DND-41 (cell line): ENCODE measurements at regions not wholly inside any gene's neighbourhood (a gene's known extent, or its start where the extent isn't known, plus 50 kb on each side); places are given as distances from the start of the nearest gene placed in this dataset.
"Not testable (repeated sequence)": the region's sequence is repeated elsewhere in the genome, so short reads cannot be mapped to it uniquely, and the experiment has no call there.

ENCODE experiments used
- ATAC-seq: fragments of 200-7000 bp; cut with Tn5 transposase; 3 replicates; pipeline ENCODE4 v1.9.1; 2021; ENCODE audit warnings: low read depth; ENCODE audit not compliant: insufficient read depth
- DNase-seq: peaks from one replicate; pipeline ENCODE4 v3.0.0-alpha.2; 2020
- H2AFZ ChIP-seq: 2 replicates; pipeline ENCODE4 v1.6.0; 2012; ENCODE audit warnings: low read depth, low read length
- H3K27ac ChIP-seq: 2 replicates; pipeline ENCODE4 v1.5.1; 2012; ENCODE audit warnings: low read length, inconsistent platforms
- H3K27me3 ChIP-seq: fragments of 200-600 bp; sonication (generic); 2 replicates; pipeline ENCODE4 v1.6.0; 2012; ENCODE audit warnings: low read length, mild to moderate bottlenecking, inconsistent platforms; ENCODE audit not compliant: insufficient read depth, poor library complexity
- H3K36me3 ChIP-seq: 2 replicates; pipeline ENCODE4 v1.5.1; 2012; ENCODE audit warnings: low read length, inconsistent platforms; ENCODE audit not compliant: insufficient read depth
- H3K4me1 ChIP-seq: 2 replicates; pipeline ENCODE4 v1.5.1; 2012; ENCODE audit warnings: mild to moderate bottlenecking, low read length; ENCODE audit not compliant: insufficient read depth
- H3K4me2 ChIP-seq: 2 replicates; pipeline ENCODE4 v1.6.0; 2012; ENCODE audit warnings: mild to moderate bottlenecking, moderate library complexity, low read length, inconsistent platforms; ENCODE audit not compliant: insufficient read depth
- H3K4me3 ChIP-seq, 2 experiments: fragments of 200-600 bp in 1 of 2; shearing (Covaris generic) in 1 of 2; 2 replicates each; pipeline ENCODE4 v1.5.1; 2012 to 2016; ENCODE audit warnings: inconsistent platforms in 2 of 2, low read length in 2 of 2, mild to moderate bottlenecking in 2 of 2, low read depth in 1 of 2, moderate library complexity in 1 of 2
- H3K79me2 ChIP-seq: 2 replicates; pipeline ENCODE4 v1.6.0; 2012; ENCODE audit warnings: low read length, inconsistent platforms; ENCODE audit not compliant: insufficient read depth
- H3K9ac ChIP-seq: 2 replicates; pipeline ENCODE4 v1.6.0; 2012; ENCODE audit warnings: low read depth, mild to moderate bottlenecking, inconsistent platforms, low read length, moderate library complexity
- H3K9me3 ChIP-seq: 2 replicates; pipeline ENCODE4 v1.5.1; 2012; ENCODE audit warnings: low read length, moderate library complexity, mild to moderate bottlenecking, inconsistent platforms; ENCODE audit not compliant: insufficient read depth, severe bottlenecking
- H4K20me1 ChIP-seq: 2 replicates; pipeline ENCODE4 v1.6.0; 2012; ENCODE audit warnings: low read length; ENCODE audit not compliant: insufficient read depth
- EZH2 ChIP-seq: IDR thresholded peaks from 3 replicates; pipeline ENCODE4 v1.6.1; 2012; ENCODE audit warnings: borderline replicate concordance, low read depth, mild to moderate bottlenecking, moderate library complexity, low read length, inconsistent platforms; ENCODE audit not compliant: severe bottlenecking
- TF ChIP-seq, protein P1 (sequence below): IDR thresholded peaks from 2 replicates; pipeline ENCODE4 v1.5.1; 2012; ENCODE audit warnings: borderline replicate concordance, low read length, moderate library complexity, mild to moderate bottlenecking; ENCODE audit not compliant: poor library complexity, severe bottlenecking; ENCODE audit errors: extremely low read depth

DNA sequence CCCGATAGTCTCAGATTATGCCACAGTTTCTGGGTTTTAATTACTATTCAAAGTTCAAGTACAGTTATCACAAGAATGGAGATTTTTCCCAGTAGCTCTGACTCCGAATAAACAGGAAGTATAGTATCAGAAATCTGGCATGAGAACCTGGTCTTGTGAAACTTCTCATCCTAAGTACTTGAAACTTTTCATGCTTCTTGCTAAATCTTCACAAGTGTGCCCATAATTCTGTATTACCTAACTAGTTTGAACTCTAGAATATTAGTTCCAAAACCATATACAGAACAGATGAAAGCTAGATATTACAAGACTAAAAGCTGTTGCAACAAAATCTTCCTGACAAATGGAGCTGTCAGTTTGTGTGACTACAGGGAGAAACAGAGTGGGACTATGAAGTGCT is 70.5 kb upstream of the CSNK1A1L start:
- H3K79me2 ChIP-seq: no peaks in the 10 kb centered on the region
- H3K27ac ChIP-seq: no peak overlapping the region
- no peaks in the 10 kb centered on the region for H3K36me3 ChIP-seq
- H3K9ac ChIP-seq: no peak overlapping the region
- no peak overlapping the region for H2AFZ ChIP-seq
- H3K27me3 ChIP-seq: no peaks in the 10 kb centered on the region
- no peaks in the 10 kb centered on the region for H4K20me1 ChIP-seq
- ATAC-seq (no peak), DNase-seq (no peak)
- no peaks in the 10 kb centered on the region for H3K4me1 ChIP-seq
- TF ChIP-seq EZH2: no peak
- TF ChIP-seq, protein P1, sequence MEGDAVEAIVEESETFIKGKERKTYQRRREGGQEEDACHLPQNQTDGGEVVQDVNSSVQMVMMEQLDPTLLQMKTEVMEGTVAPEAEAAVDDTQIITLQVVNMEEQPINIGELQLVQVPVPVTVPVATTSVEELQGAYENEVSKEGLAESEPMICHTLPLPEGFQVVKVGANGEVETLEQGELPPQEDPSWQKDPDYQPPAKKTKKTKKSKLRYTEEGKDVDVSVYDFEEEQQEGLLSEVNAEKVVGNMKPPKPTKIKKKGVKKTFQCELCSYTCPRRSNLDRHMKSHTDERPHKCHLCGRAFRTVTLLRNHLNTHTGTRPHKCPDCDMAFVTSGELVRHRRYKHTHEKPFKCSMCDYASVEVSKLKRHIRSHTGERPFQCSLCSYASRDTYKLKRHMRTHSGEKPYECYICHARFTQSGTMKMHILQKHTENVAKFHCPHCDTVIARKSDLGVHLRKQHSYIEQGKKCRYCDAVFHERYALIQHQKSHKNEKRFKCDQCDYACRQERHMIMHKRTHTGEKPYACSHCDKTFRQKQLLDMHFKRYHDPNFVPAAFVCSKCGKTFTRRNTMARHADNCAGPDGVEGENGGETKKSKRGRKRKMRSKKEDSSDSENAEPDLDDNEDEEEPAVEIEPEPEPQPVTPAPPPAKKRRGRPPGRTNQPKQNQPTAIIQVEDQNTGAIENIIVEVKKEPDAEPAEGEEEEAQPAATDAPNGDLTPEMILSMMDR: no peak
- H3K4me2 ChIP-seq: no peak overlapping the region
- H3K4me3 ChIP-seq: no peak overlapping the region
- H3K9me3 ChIP-seq: no peaks in the 10 kb centered on the region

DNA sequence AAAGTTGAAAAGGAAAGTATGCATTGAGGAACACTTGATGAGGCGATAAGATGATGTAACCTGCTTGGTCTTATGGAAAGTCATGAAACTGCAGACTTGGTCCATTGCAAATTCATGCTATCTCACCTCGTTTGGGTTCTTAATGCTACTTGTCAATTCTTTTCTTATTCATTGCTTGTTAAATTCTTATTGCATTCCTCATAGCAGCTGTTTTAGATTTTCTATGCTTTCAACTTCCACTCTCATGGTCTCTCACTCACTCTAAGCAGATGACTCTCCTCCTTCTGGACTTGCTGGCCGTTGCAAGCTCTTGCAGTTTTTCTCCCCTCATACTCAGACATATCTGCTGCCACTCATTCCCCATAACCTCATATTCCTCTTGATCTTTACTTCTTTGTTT is 67.8 kb upstream of the CSNK1A1L start:
- H2AFZ ChIP-seq: no peak overlapping the region
- no peaks in the 10 kb centered on the region for H3K36me3 ChIP-seq
- H3K79me2 ChIP-seq: no peaks in the 10 kb centered on the region
- H3K27me3 ChIP-seq: no peaks in the 10 kb centered on the region
- TF ChIP-seq EZH2: no peak
- TF ChIP-seq, protein P1: no peak
- no peak overlapping the region for H3K27ac ChIP-seq
- no peaks in the 10 kb centered on the region for H4K20me1 ChIP-seq
- no peak for DNase-seq
- no peak for ATAC-seq
- H3K4me1 ChIP-seq: no peaks in the 10 kb centered on the region
- H3K9ac ChIP-seq: no peak overlapping the region
- no peaks in the 10 kb centered on the region for H3K9me3 ChIP-seq
- H3K4me2 ChIP-seq: no peak overlapping the region
- no peak overlapping the region for H3K4me3 ChIP-seq

- H4K20me1 ChIP-seq, DNase-seq, H3K27me3 ChIP-seq, H3K27ac ChIP-seq, H3K4me1 ChIP-seq, H3K9me3 ChIP-seq, H3K79me2 ChIP-seq, H3K36me3 ChIP-seq, H3K4me2 ChIP-seq, H3K9ac ChIP-seq, H3K4me3 ChIP-seq, H2AFZ ChIP-seq, ATAC-seq: not testable (repeated sequence)
These were observed 66.8 kb upstream of the CSNK1A1L start for GRCh38 chr13:37172226-37172625.

DNA sequence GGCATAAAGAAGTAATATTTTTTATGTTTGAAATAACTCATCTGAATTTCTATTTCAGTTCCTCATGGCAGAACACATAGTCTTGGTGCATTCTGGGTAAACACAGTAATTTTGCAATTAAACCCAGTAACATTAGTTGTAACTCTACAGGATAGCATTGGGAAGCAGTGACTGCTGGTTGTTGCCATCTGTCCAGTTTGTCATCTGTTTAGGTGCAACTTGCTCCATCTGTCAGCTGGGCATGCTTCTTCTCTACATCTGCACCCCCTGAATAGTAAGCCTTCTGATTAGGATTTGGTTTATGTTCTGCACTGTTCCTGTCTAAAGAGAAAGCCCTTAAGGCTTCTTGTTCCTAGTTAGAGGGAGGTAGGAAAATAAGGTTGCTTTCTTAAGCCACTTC is 63.5 kb upstream of the CSNK1A1L start:
- Histone ChIP-seq H3K4me1 (no peaks in the 10 kb centered on the region), H3K79me2 (no peaks in the 10 kb centered on the region), H3K4me2 (no peak overlapping the region), H3K36me3 (no peaks in the 10 kb centered on the region), H3K9me3 (no peaks in the 10 kb centered on the region), H3K4me3 (no peak overlapping the region), H4K20me1 (no peaks in the 10 kb centered on the region), H2AFZ (no peak overlapping the region), H3K9ac (no peak overlapping the region), H3K27ac (no peak overlapping the region), H3K27me3 (no peaks in the 10 kb centered on the region)
- ATAC-seq (no peak), DNase-seq (no peak)
- TF ChIP-seq, protein P1: no peak
- TF ChIP-seq EZH2: no peak
